Sigmoid colon (tissue), 4 donors: ENCODE measurements at regions not wholly inside any gene's neighbourhood (a gene's known extent, or its start where the extent isn't known, plus 50 kb on each side); places are given as distances from the start of the nearest gene placed in this dataset.

Source experiments
- CTCF ChIP-seq, 4 experiments: fragments of 450-650 bp in 3 of 4; fragments of 200-600 bp in 1 of 4; IDR thresholded peaks; one replicate each; pipeline ENCODE4 v1.5.1; 2016 to 2019; ENCODE audit warnings: antibody characterized with exemption in 4 of 4, mild to moderate bottlenecking in 3 of 4, moderate library complexity in 2 of 4
- EP300 ChIP-seq, 4 donors: sonication (generic); formaldehyde crosslinking; IDR thresholded peaks; one replicate each; pipeline ENCODE4 v1.6.1; 2017; ENCODE audit warnings: antibody characterized with exemption in 4 of 4
- POLR2AphosphoS5 ChIP-seq, 4 donors: sonication (generic); formaldehyde crosslinking; IDR thresholded peaks; one replicate each; pipeline ENCODE4 v1.6.1; 2017; ENCODE audit warnings: antibody characterized with exemption in 4 of 4

DNA sequence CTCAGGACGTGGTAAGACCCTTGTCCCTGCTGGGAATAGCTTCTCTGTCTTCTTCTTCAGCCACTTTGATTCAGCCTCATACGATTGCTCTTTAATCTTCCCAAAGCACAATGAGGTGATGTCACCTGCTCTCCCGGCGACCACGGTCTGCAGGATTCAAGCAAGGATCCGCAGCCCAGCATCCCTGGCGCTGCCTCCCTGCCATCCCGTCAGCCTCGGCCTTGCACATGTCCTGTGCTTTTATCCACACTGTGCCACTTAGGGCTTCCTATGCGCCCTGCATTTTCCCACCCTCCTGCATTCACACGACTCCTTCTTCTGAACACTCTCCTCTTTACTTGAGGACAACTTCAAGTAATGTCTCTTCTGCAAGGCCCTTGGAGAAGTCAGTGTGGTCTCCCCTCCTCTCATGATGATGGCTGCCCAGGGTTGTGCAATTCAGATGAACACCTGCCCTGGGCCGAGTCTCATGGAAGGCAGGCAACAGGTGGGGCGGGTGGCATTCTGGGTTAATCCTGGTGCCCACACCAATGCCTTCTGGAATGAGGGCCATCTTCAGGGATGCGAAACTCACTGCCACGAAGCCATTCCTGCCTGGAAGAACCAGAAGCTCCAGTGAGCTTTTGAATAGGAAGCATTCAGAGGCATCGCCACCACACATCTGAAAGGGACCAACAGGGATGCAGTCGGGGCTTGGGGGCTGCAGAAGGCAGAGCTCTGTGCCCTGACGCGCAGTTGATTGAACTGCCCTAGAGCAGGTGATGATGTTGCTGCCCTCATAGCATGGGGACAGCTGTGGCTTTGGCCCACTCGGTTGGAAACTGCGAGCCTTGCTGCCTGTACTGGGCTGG lies 287.5 kb downstream of the GLRX3 start:
- TF ChIP-seq CTCF (IDR thresholded peaks at IDR 0.05) (no peak), EP300 (IDR thresholded peaks at IDR 0.05) (no peak), POLR2AphosphoS5 (IDR thresholded peaks at IDR 0.05) (no peak)
